Hepatocyte (in vitro differentiated cells): ENCODE measurements at regions not wholly inside any gene's neighbourhood (a gene's known extent, or its start where the extent isn't known, plus 50 kb on each side); places are given as distances from the start of the nearest gene placed in this dataset.

ENCODE experiments used
- DNase-seq: peaks from one replicate; pipeline ENCODE4 v3.0.0-alpha.2; 2016; ENCODE audit warnings: low spot score
- H2AFZ ChIP-seq: fragments of 200-600 bp; sonication (generic); 2 replicates; pipeline ENCODE4 v1.6.0; 2016; ENCODE audit warnings: antibody characterized with exemption, mild to moderate bottlenecking
- H3K27ac ChIP-seq: fragments of 200-600 bp; sonication (generic); 2 replicates; pipeline ENCODE4 v1.5.1; 2016; ENCODE audit warnings: mild to moderate bottlenecking
- H3K27me3 ChIP-seq: fragments of 200-600 bp; sonication (generic); 2 replicates; pipeline ENCODE4 v1.6.1; 2016
- H3K36me3 ChIP-seq: fragments of 200-600 bp; sonication (generic); replicated peaks from 2 replicates; pipeline ENCODE4 v1.5.1; 2016; ENCODE audit warnings: low read depth; ENCODE audit not compliant: insufficient read depth
- H3K4me1 ChIP-seq: fragments of 200-600 bp; sonication (generic); 2 replicates; pipeline ENCODE4 v1.5.1; 2016; ENCODE audit warnings: mild to moderate bottlenecking, moderate library complexity; ENCODE audit not compliant: insufficient read depth
- H3K4me2 ChIP-seq: fragments of 200-600 bp; sonication (generic); 2 replicates; pipeline ENCODE4 v1.6.0; 2016
- H3K4me3 ChIP-seq: fragments of 200-600 bp; sonication (generic); 2 replicates; pipeline ENCODE4 v1.5.1; 2016; ENCODE audit warnings: mild to moderate bottlenecking
- H3K79me2 ChIP-seq: fragments of 200-600 bp; sonication (generic); 2 replicates; pipeline ENCODE4 v1.6.0; 2017; ENCODE audit warnings: mild to moderate bottlenecking
- H3K9me2 ChIP-seq: fragments of 200-600 bp; sonication (generic); replicated peaks from 2 replicates; pipeline ENCODE4 v1.6.0; 2017; ENCODE audit warnings: mild to moderate bottlenecking; ENCODE audit not compliant: insufficient read depth
- H3K9me3 ChIP-seq: fragments of 200-600 bp; sonication (generic); 2 replicates; pipeline ENCODE4 v1.5.1; 2016; ENCODE audit warnings: low read depth, mild to moderate bottlenecking
- H4K20me1 ChIP-seq: fragments of 200-600 bp; sonication (generic); 2 replicates; pipeline ENCODE4 v1.6.0; 2016; ENCODE audit warnings: mild to moderate bottlenecking; ENCODE audit not compliant: insufficient read depth, poor library complexity, severe bottlenecking
- EZH2 ChIP-seq: fragments of 200-600 bp; sonication (generic); IDR thresholded peaks from 2 replicates; pipeline ENCODE4 v1.6.1; 2016; ENCODE audit warnings: antibody characterized with exemption, mild to moderate bottlenecking, borderline replicate concordance
- EZH2phosphoT487 ChIP-seq: fragments of 200-600 bp; sonication (generic); IDR thresholded peaks from one replicate; pipeline ENCODE4 v1.6.1; 2018; ENCODE audit warnings: antibody characterized with exemption, mild to moderate bottlenecking, low read depth, moderate library complexity; ENCODE audit not compliant: unreplicated experiment, severe bottlenecking
- WGBS: methylation state at CpG from one replicate; pipeline ENCODE4 v1.1.6; 2016; ENCODE audit warnings: low lambda C conversion rate; ENCODE audit errors: missing lambda C conversion rate; 5-methylcytosine and 5-hydroxymethylcytosine counted together
- TF ChIP-seq, protein P1 (sequence below): fragments of 200-600 bp; sonication (generic); IDR thresholded peaks from 2 replicates; pipeline ENCODE4 v1.5.1; 2016; ENCODE audit warnings: antibody characterized with exemption, mild to moderate bottlenecking; ENCODE audit not compliant: poor library complexity

DNA sequence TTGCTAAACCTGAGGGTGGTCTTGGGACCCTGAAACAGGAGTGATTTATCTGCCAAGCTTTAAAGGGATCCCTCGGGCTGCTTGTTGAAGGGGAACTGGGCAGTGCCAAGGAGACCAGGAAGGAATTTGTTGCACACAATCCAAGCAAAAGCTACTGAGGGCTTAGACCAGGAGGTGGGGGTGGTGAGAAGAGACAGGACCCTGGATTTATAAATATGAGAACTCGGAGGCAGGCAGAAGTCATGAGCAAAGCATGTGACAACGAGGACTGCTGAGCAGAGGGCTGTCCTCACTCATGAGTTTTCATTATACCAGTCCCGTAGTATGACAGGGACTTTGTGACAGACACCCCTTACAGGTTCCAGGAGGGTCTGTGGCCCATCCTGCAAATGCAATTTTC lies 237.3 kb downstream of the DRD1 start:
- TF ChIP-seq EZH2phosphoT487 (no peak), EZH2 (no peak)
- TF ChIP-seq, protein P1, sequence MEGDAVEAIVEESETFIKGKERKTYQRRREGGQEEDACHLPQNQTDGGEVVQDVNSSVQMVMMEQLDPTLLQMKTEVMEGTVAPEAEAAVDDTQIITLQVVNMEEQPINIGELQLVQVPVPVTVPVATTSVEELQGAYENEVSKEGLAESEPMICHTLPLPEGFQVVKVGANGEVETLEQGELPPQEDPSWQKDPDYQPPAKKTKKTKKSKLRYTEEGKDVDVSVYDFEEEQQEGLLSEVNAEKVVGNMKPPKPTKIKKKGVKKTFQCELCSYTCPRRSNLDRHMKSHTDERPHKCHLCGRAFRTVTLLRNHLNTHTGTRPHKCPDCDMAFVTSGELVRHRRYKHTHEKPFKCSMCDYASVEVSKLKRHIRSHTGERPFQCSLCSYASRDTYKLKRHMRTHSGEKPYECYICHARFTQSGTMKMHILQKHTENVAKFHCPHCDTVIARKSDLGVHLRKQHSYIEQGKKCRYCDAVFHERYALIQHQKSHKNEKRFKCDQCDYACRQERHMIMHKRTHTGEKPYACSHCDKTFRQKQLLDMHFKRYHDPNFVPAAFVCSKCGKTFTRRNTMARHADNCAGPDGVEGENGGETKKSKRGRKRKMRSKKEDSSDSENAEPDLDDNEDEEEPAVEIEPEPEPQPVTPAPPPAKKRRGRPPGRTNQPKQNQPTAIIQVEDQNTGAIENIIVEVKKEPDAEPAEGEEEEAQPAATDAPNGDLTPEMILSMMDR: no peak
- 79% methylated on average over 4 of the region's 4 CpGs for WGBS

DNA sequence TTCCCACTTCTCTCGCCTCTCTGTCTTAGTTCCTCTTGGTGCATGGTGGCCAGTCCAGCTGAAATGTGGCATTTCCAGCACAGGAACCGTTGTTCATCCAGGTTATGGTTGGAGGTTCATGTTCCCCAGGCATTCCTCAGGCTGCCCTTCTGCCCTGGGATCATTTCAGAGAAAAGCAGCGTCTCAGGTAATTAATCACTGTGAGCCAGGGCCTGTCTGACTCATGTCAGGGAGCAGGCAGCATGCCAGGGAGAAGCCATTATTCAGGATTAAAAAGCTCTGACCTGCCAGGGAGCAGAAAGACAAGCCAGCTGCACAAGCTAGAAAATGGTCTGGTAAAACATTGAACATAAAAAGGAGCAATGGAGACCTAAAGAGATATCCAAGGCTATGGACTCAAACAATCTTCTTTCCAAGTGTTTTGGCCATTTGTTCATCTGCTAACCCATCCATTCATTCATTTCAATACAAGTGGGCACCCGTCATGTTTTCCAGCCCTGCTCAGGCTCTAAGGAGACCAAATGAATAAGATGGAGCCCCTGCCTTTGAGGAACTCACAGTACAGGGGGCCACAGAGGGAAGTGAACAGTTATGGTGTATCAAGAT lies 241.4 kb downstream of the DRD1 start:
- no peaks in the 10 kb centered on the region for H3K79me2 ChIP-seq
- H3K9me2 ChIP-seq: no peaks in the 10 kb centered on the region
- H3K36me3 ChIP-seq: no peaks in the 10 kb centered on the region
- TF ChIP-seq, protein P1: no peak
- TF ChIP-seq EZH2 (no peak), EZH2phosphoT487 (no peak)
- H4K20me1 ChIP-seq: no peaks in the 10 kb centered on the region
- WGBS: 25% methylated on average over 4 of the region's 4 CpGs
- H2AFZ ChIP-seq: no peak overlapping the region
- no peak overlapping the region for H3K4me2 ChIP-seq
- H3K4me3 ChIP-seq: no peak overlapping the region
- peak; percentile 54 for DNase-seq
- H3K27me3 ChIP-seq: no peaks in the 10 kb centered on the region
- H3K4me1 ChIP-seq: peaks cover 4% of the 10 kb centered on the region
- no peak overlapping the region for H3K27ac ChIP-seq
- no peaks in the 10 kb centered on the region for H3K9me3 ChIP-seq

More for the DNA sequence above, 237.3 kb downstream of the DRD1 start:
- Histone ChIP-seq H3K27me3 (no peaks in the 10 kb centered on the region), H3K4me3 (no peak overlapping the region), H3K4me1 (peaks cover 4% of the 10 kb centered on the region), H3K79me2 (no peaks in the 10 kb centered on the region), H3K27ac (no peak overlapping the region), H2AFZ (no peak overlapping the region), H4K20me1 (no peaks in the 10 kb centered on the region), H3K9me2 (no peaks in the 10 kb centered on the region), H3K36me3 (no peaks in the 10 kb centered on the region), H3K9me3 (no peaks in the 10 kb centered on the region), H3K4me2 (no peak overlapping the region)
- no peak for DNase-seq

DNA sequence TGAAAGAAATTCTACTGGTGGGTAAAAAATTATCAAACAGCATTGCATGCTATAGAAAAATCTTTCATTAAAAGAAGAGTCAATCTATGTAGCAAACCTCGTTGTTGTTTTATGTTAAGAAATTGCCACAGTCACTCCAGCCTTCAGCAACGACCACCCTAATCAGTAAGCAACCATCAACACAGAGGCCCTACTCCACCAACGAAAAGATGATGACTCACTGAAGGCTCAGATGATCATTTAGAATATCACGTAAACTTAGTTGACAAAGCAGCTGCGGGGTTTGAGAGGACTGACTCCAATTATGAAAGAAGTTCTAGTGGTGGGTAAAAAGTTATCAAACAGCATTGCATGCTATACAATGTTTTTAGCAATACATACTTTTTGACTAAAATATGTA lies 242.6 kb downstream of the DRD1 start:
- 64% methylated on average over 5 of the region's 5 CpGs for WGBS
- H3K4me2 ChIP-seq: no peak overlapping the region
- no peaks in the 10 kb centered on the region for H3K9me2 ChIP-seq
- no peaks in the 10 kb centered on the region for H3K9me3 ChIP-seq
- no peaks in the 10 kb centered on the region for H4K20me1 ChIP-seq
- no peaks in the 10 kb centered on the region for H3K79me2 ChIP-seq
- H2AFZ ChIP-seq: no peak overlapping the region
- H3K36me3 ChIP-seq: no peaks in the 10 kb centered on the region
- H3K4me3 ChIP-seq: no peak overlapping the region
- DNase-seq: no peak
- TF ChIP-seq EZH2: no peak
- TF ChIP-seq EZH2phosphoT487: no peak
- TF ChIP-seq, protein P1: no peak
- H3K4me1 ChIP-seq: peaks cover 4% of the 10 kb centered on the region
- H3K27ac ChIP-seq: no peak overlapping the region
- no peaks in the 10 kb centered on the region for H3K27me3 ChIP-seq
